ENCODE measurements at regions not wholly inside any gene's neighbourhood (a gene's known extent, or its start where the extent isn't known, plus 50 kb on each side); places are given as distances from the start of the nearest gene placed in this dataset.

DNA sequence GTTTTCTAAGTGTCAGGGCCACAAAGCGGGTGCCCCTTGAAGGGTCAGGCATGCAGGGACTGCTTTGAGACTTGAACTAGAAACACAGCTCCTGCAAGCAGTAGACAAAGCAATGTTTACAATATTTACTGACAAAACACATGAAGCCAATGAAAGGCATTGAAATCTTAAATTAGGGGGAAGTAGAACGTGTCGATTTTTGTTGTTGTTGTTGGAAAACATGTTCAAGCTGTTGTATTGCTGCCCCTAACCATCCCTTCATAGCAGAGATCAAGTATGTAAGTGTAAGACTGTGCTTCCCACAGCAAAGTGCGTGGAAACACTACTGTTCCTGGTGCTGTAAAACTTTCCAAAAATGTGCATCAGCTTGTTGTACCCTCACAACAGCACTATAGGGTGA is 131.6 kb upstream of the MGMT start:
- TF ChIP-seq EZH2phosphoT487 (IDR thresholded peaks at IDR 0.05; ENCODE audit: borderline replicate concordance, low read length) (no peak), EZH2 (IDR thresholded peaks at IDR 0.05; ENCODE audit: low read length, unreplicated experiment) (no peak)
- TF ChIP-seq, protein P1, sequence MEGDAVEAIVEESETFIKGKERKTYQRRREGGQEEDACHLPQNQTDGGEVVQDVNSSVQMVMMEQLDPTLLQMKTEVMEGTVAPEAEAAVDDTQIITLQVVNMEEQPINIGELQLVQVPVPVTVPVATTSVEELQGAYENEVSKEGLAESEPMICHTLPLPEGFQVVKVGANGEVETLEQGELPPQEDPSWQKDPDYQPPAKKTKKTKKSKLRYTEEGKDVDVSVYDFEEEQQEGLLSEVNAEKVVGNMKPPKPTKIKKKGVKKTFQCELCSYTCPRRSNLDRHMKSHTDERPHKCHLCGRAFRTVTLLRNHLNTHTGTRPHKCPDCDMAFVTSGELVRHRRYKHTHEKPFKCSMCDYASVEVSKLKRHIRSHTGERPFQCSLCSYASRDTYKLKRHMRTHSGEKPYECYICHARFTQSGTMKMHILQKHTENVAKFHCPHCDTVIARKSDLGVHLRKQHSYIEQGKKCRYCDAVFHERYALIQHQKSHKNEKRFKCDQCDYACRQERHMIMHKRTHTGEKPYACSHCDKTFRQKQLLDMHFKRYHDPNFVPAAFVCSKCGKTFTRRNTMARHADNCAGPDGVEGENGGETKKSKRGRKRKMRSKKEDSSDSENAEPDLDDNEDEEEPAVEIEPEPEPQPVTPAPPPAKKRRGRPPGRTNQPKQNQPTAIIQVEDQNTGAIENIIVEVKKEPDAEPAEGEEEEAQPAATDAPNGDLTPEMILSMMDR (conservative IDR thresholded peaks at IDR 0.05; ENCODE audit: low read depth, low read length), result no peak
- no peak overlapping the region for H3K4me3 ChIP-seq (ENCODE audit: low read length)
- no peak overlapping the region for H3K4me2 ChIP-seq (ENCODE audit: low read length)
- H3K9me2 ChIP-seq (replicated peaks; ENCODE audit: low read length), result no peaks in the 10 kb centered on the region
- intact Hi-C loops (cut with micrococcal nuclease), result no loop called here
- no peaks in the 10 kb centered on the region; the same call in 1 of the 2 replicates for H3K36me3 ChIP-seq (ENCODE audit: low read depth, low read length)
- H4K20me1 ChIP-seq (ENCODE audit: low read length), result no peaks in the 10 kb centered on the region
- no peaks in the 10 kb centered on the region for H3F3A ChIP-seq (ENCODE audit: low read length, unreplicated experiment)
- H3K27ac ChIP-seq (ENCODE audit: low read length), result no peak overlapping the region
- H3K79me2 ChIP-seq (ENCODE audit: low read length), result no peaks in the 10 kb centered on the region
- ChIA-PET CTCF (no interaction called here), POLR2A (ENCODE audit: unreplicated experiment) (no interaction called here)
- no peak overlapping the region for H2AFZ ChIP-seq (ENCODE audit: low read length)
- H3K27me3 ChIP-seq (ENCODE audit: low read length), result 0 out of 2 replicates have a peak, but pooled peaks cover 3% of the 10 kb centered on the region
- no peaks in the 10 kb centered on the region for H3K4me1 ChIP-seq (ENCODE audit: insufficient read depth, low read length)
- no peak for DNase-seq
- BruUV-seq (replicated peaks), result no TSS peak
- no peak overlapping the region for H3K9ac ChIP-seq (ENCODE audit: low read length)
- ATAC-seq, result no peak
- no peaks in the 10 kb centered on the region for H3K9me3 ChIP-seq (ENCODE audit: low read length)

DNA sequence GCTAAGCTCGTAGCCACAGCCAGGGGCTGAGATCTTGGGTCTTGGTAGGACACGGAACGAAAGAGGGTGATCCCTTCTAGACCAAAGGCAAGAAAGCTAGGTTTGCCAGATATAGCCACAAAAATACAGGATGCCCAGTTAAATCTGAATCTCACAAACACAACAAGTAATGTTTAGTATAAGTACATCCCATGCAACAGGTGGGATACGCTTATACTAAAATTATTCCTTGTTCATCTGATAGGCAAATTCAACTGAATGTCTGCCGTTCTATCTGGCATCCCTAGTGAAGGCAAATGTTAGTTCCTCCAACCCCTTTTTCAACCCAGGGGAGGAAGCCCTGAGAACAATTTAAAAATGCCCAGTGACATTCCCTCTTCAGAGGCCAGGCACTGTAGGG is 131.1 kb upstream of the MGMT start:
- CTCF ChIA-PET, result no interaction called here

DNA sequence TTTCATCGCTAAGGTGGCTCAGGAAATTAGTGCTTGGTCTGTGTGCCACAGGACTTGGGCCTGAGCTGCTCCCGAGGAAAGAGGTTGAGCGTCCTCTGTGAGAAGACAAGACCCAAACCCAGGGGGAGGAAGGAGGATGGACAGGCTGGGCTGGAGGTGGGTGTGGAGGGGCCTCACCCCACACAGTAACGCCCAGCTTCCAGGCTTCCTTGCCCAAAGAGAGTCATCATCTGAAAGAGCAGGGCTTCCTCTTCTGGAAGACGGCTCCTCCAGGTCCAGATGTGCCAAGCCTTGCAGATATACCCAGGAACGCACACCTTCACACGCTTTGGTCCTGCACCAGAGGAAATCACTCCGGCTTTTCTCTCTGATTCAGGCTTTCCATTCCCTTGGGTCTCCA is 127.8 kb upstream of the MGMT start:
- Histone ChIP-seq H3K4me2 (ENCODE audit: low read length) (no peak overlapping the region), H3K36me3 (ENCODE audit: low read depth, low read length) (no peaks in the 10 kb centered on the region), H3F3A (ENCODE audit: low read length, unreplicated experiment) (no peaks in the 10 kb centered on the region), H3K4me1 (ENCODE audit: insufficient read depth, low read length) (no peaks in the 10 kb centered on the region), H3K9me2 (replicated peaks; ENCODE audit: low read length) (no peaks in the 10 kb centered on the region), H2AFZ (ENCODE audit: low read length) (no peak overlapping the region), H3K79me2 (ENCODE audit: low read length) (no peaks in the 10 kb centered on the region), H3K4me3 (ENCODE audit: low read length) (no peak overlapping the region), H3K9ac (ENCODE audit: low read length) (no peak overlapping the region), H4K20me1 (ENCODE audit: low read length) (no peaks in the 10 kb centered on the region), H3K27ac (ENCODE audit: low read length) (no peak overlapping the region), H3K9me3 (ENCODE audit: low read length) (no peaks in the 10 kb centered on the region), H3K27me3 (ENCODE audit: low read length) (no peaks in the 10 kb centered on the region)
- DNase-seq (no peak), ATAC-seq (no peak)
- TF ChIP-seq EZH2 (IDR thresholded peaks at IDR 0.05; ENCODE audit: low read length, unreplicated experiment) (no peak), EZH2phosphoT487 (IDR thresholded peaks at IDR 0.05; ENCODE audit: borderline replicate concordance, low read length) (no peak)
- TF ChIP-seq, protein P1 (conservative IDR thresholded peaks at IDR 0.05; ENCODE audit: low read depth, low read length), result no peak
- BruUV-seq (replicated peaks), result no TSS peak
- ChIA-PET CTCF (no interaction called here), POLR2A (ENCODE audit: unreplicated experiment) (no interaction called here)
- intact Hi-C loops (cut with micrococcal nuclease), result no loop called here

More for the DNA sequence above, 131.1 kb upstream of the MGMT start:
- Histone ChIP-seq H2AFZ (ENCODE audit: low read length) (no peak overlapping the region), H3K9me3 (ENCODE audit: low read length) (no peaks in the 10 kb centered on the region), H4K20me1 (ENCODE audit: low read length) (no peaks in the 10 kb centered on the region), H3K4me1 (ENCODE audit: insufficient read depth, low read length) (no peaks in the 10 kb centered on the region), H3K79me2 (ENCODE audit: low read length) (no peaks in the 10 kb centered on the region), H3F3A (ENCODE audit: low read length, unreplicated experiment) (no peaks in the 10 kb centered on the region), H3K36me3 (ENCODE audit: low read depth, low read length) (no peaks in the 10 kb centered on the region; the same call in 1 of the 2 replicates), H3K4me3 (ENCODE audit: low read length) (no peak overlapping the region), H3K4me2 (ENCODE audit: low read length) (no peak overlapping the region), H3K9ac (ENCODE audit: low read length) (no peak overlapping the region), H3K27me3 (ENCODE audit: low read length) (no peaks in the 10 kb centered on the region), H3K9me2 (replicated peaks; ENCODE audit: low read length) (no peaks in the 10 kb centered on the region), H3K27ac (ENCODE audit: low read length) (no peak overlapping the region)
- intact Hi-C loops (cut with micrococcal nuclease), result no loop called here
- POLR2A ChIA-PET (ENCODE audit: unreplicated experiment), result no interaction called here
- ATAC-seq, result no peak
- no peak for TF ChIP-seq EZH2 (IDR thresholded peaks at IDR 0.05; ENCODE audit: low read length, unreplicated experiment)
- TF ChIP-seq, protein P1 (conservative IDR thresholded peaks at IDR 0.05; ENCODE audit: low read depth, low read length), result no peak
- no peak for TF ChIP-seq EZH2phosphoT487 (IDR thresholded peaks at IDR 0.05; ENCODE audit: borderline replicate concordance, low read length)
- BruUV-seq (replicated peaks), result no TSS peak
- DNase-seq, result no peak

All from PC-3 (cell line).